Transverse colon (tissue), 4 donors: ENCODE measurements at regions not wholly inside any gene's neighbourhood (a gene's known extent, or its start where the extent isn't known, plus 50 kb on each side); places are given as distances from the start of the nearest gene placed in this dataset.

Source experiments
- POLR2A ChIP-seq: fragments of 450-650 bp; IDR thresholded peaks from one replicate; pipeline ENCODE4 v1.6.1; 2016; ENCODE audit warnings: antibody characterized with exemption, mild to moderate bottlenecking, moderate library complexity
- POLR2AphosphoS5 ChIP-seq, 3 donors: sonication (generic); formaldehyde crosslinking; IDR thresholded peaks; one replicate each; pipeline ENCODE4 v1.6.1; 2016; ENCODE audit warnings: antibody characterized with exemption in 3 of 3
- TF ChIP-seq, protein P1 (sequence below), 5 experiments: fragments of 200-600 bp in 3 of 5; fragments of 450-650 bp in 2 of 5; sonication (generic) in 3 of 5; IDR thresholded peaks; 1 replicate in 2 of 5; 2 replicates in 3 of 5; pipeline ENCODE4 v1.5.1; 2016 to 2017; ENCODE audit warnings: antibody characterized with exemption in 5 of 5, inconsistent platforms in 3 of 5, mild to moderate bottlenecking in 2 of 5, moderate library complexity in 1 of 5

GRCh38 chr12:105561546-105562198 lies 231.2 kb downstream of the C12orf75 start:
- TF ChIP-seq, protein P1, sequence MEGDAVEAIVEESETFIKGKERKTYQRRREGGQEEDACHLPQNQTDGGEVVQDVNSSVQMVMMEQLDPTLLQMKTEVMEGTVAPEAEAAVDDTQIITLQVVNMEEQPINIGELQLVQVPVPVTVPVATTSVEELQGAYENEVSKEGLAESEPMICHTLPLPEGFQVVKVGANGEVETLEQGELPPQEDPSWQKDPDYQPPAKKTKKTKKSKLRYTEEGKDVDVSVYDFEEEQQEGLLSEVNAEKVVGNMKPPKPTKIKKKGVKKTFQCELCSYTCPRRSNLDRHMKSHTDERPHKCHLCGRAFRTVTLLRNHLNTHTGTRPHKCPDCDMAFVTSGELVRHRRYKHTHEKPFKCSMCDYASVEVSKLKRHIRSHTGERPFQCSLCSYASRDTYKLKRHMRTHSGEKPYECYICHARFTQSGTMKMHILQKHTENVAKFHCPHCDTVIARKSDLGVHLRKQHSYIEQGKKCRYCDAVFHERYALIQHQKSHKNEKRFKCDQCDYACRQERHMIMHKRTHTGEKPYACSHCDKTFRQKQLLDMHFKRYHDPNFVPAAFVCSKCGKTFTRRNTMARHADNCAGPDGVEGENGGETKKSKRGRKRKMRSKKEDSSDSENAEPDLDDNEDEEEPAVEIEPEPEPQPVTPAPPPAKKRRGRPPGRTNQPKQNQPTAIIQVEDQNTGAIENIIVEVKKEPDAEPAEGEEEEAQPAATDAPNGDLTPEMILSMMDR (IDR thresholded peaks at IDR 0.05), result no peak
- no peak for TF ChIP-seq POLR2AphosphoS5 (IDR thresholded peaks at IDR 0.05)
- no peak for TF ChIP-seq POLR2A
